NCI-H446 (cell line): ENCODE measurements at regions not wholly inside any gene's neighbourhood (a gene's known extent, or its start where the extent isn't known, plus 50 kb on each side); places are given as distances from the start of the nearest gene placed in this dataset.

Experiments used
- DNase-seq, 2 experiments: peaks; one replicate each; lab custom pipeline; 2025; lab: John Stamatoyannopoulos, UW

DNA sequence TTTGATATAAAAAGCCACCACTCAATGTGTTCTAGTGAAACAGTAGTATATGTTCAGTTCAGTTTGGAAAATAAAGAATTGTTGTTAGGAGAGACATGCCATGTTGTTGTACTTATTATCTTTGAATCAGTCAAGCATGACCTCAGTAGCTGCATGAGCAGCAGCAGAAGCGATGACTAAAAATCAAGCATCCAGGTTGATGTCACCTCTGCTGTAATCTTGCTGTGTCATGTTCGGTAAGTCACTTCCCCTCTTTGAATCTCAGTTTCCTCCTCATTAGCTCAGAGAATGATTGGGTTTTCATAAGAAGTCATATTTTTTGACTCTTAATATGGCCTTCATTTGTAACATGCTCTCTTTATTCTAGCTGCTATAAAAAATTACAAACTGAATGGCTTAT is 428.4 kb upstream of the B3GALT2 start:
- DNase-seq: no peak

DNA sequence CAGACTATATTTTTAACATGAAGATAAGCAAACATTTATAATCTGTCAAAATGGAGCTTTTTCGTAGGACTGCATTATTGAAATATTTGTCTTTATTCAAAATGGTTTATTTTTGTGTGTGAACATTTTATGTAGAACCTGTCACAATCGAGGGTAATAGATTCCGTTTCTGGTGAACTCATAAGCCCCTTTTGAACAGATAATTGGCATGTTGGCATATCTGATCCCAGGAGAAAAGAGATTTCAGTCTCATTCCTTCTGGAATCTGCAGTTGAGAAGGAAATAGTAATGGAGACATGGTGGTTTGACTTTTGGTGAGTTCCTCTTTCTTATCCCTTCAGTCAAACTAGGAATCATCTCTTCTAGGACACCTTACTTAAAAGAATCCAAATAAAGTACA is 427.9 kb upstream of the B3GALT2 start:
- no peak for DNase-seq

DNA sequence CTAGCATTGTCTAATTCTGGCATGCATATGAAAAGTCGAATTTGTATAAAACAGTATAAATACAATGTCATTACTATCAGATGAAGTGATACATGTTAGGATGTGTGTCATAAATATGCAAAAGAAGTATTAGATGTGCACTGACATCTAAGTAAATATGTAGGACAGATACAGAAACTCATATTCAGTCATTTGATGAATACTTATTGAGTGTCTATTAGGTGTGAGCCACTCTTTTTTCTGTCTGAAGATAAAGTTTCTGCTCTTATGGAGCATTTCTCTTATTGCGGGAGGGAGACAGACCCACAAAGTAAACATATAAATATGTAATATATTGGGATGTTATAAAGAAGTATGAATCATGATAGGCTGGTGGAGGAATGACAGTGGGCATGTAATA is 426.6 kb upstream of the B3GALT2 start:
- no peak for DNase-seq

GRCh38 chr1:193609592-193609991 is 423.2 kb upstream of the B3GALT2 start:
- DNase-seq: no peak

- no peak for DNase-seq
Measured at GRCh38 chr1:193607787-193608186, 421.4 kb upstream of the B3GALT2 start.

DNA sequence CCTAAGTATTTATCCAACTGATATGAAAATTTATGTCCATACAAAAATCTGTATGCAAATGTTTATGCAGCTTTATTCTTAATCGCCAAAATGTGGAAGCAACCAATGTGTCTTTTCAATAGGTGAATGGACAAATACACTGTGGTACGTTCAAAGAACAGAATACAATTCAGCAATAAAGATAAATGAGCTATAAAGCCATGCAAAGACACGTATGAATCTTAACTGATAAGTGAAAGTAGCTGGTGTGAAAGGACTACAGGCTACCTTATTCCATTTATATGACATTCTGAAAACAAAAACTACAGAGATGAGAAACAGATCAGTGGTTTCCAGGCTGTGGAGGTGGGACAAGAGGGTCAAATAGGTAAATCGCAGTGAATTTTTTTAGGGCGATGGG is 419.6 kb upstream of the B3GALT2 start:
- no peak for DNase-seq

DNA sequence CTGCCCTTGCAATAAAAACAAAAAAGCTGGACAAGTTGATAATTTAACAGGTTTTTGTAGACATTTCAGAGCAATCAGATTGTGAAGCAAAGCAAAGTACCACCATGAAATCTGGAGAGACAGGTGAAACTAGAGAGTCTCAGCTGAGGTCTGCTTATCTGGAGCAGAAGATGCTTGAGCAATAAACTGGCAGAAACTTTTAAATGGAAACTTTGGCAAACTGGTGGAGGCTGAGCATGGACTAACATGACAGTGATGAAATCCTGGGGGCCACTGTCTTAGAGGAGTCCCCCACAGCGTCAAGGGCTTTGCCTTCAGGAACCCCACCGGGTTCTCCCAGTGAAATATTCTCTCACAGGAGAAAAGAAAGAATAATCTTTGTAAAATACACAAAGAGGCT is 416.3 kb upstream of the B3GALT2 start:
- DNase-seq: no peak

DNA sequence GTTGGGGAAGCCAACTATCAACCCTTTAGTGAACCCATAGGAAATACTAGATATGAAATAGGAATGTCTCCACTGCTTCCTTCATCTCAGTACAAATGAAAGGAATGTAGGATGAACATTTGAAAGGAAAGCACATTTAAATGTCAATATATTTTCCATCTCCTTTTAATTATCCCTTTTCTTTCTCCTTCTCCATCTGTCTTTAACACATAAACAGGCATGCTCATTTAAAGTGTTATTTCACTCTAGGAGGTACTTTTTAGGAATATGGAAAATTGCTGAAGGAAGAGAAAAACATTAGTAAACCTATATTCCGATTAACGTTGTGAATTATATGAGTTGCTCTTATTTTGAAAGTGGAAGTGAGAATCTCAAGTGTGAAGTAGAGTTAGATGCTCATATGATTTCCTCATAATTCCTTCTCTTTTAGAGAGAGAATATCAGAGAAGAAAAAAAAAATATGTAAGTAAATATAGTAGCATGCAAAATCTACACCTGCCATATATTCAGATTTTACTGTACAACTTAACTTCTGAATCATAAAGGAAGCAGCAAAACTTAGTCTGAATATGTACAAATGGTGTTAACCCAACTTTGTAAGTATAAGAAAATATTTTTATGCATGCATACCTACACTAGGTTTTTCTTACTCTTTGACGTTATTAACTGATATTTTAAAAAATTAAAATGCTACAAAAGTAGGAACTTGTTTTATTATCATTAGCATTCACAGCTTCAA is 406.9 kb upstream of the B3GALT2 start:
- DNase-seq: no peak

DNA sequence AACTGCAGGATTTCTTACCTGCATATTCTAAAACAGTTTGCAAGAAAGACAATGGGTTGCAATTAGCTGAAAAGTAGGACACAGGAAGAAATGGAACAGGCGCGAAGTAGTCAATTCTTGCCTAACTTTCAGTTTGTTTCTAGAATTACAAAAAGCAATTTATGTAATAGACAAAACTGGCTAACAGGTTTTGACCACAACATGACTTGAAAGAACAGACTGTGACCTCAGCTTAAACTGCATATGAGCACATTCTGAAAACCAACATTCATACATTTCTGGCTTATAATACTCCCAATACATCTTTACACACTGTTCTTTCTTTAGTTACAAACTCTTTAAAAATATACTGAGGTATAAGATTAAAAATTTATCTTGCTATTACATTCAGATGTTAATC is 405.9 kb upstream of the B3GALT2 start:
- DNase-seq: no peak

DNA sequence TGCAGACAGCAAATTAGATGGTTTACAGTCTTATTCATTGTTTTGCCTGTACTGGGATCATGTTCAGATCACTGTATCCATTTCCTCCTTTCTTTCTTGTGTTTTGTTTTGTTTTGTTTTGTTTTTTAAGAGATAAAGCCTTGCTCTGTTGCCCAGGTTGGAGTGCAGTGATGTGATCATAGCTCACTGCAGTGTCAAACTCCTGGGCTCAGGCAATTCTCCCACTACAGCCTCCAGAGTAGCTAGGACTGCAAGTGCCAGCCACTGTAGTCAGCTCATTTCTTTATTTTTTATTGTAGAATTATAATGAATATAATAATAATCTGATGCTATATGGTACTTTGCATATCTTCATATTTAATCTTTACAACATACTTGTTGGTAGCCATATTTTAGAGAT is 403.7 kb upstream of the B3GALT2 start:
- no peak for DNase-seq

GRCh38 chr1:193589597-193590040 is 403.2 kb upstream of the B3GALT2 start:
- peak; percentile 89 to 94 for DNase-seq

GRCh38 chr1:193588311-193589082 is 402.1 kb upstream of the B3GALT2 start:
- peak; percentile 81 to 86 for DNase-seq

- DNase-seq: no peak
Measured at GRCh38 chr1:193584731-193585239, 398.4 kb upstream of the B3GALT2 start.

DNA sequence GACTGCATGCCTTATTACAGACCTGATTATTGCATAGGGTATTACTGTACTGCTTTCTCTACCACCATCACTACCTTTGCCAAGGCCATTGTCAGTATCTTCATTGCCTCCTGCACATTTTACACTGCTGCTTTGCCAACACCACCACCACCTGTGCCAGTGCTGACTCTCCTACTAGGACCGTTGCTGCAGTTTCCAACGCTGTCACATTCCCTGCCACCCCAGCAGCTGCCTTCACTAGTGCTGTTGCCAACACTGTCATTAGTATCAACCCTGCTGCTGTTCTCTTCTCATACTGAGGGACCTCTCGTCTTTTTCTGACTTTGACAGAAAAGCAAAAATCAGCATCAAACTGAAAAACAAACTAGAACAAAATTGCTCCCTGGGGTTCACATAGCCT is 394.9 kb upstream of the B3GALT2 start:
- peak in 1 of 2 experiments; percentile 31 for DNase-seq

GRCh38 chr1:193580419-193580818 is 394.0 kb upstream of the B3GALT2 start:
- no peak for DNase-seq

- no peak for DNase-seq
Measured at GRCh38 chr1:193579323-193579722, 392.9 kb upstream of the B3GALT2 start.

- no peak for DNase-seq
Measured at GRCh38 chr1:193574913-193575312, 388.5 kb upstream of the B3GALT2 start.

DNA sequence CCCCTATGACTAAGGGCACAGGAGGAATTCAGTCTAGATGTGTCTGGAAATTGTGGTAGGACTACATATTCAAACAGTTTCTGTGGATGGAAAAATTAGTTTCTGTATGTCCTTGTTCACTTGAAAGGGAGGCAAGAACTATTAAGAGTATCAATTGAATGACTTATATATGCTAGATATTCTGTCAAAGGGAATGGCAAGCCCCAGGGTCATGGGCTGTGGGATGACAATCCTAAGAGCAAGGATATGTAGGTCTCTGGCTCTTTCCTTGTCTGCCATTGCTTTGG is 383.5 kb upstream of the B3GALT2 start:
- DNase-seq: no peak

- DNase-seq: no peak
Measured at GRCh38 chr1:193569096-193569982, 382.9 kb upstream of the B3GALT2 start.

GRCh38 chr1:193568512-193568911 is 382.1 kb upstream of the B3GALT2 start:
- DNase-seq: no peak

DNA sequence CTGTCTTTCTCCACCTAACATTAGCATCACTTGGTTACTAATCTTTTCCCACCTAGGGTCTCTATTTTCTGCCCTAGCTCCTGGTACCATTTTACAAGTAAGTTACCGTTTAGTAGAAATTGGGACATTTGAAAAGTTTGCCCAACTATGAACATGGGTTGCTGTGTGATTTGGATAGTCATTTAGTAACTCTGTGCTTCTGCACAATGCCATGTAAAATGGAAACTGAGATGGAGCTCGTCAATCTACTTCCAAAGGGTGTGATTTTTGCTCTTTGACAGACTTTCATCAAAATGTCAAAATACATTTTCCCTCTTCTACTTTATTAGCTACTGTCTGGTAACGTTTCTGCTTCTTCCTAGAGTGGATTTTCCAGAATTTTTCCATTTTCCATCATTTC is 381.5 kb upstream of the B3GALT2 start:
- DNase-seq: no peak

- no peak for DNase-seq
Measured at GRCh38 chr1:193566735-193567134, 380.3 kb upstream of the B3GALT2 start.
